ENCODE measurements at regions not wholly inside any gene's neighbourhood (a gene's known extent, or its start where the extent isn't known, plus 50 kb on each side); places are given as distances from the start of the nearest gene placed in this dataset.

GRCh38 chr5:15080219-15080618, 208.6 kb upstream of the ANKH start:
- no peak for FAIRE-seq

GRCh38 chr5:15079566-15079965, 208.0 kb upstream of the ANKH start:
- no peak for FAIRE-seq

- no peak for FAIRE-seq
Observed at GRCh38 chr5:15074651-15075050, 203.1 kb upstream of the ANKH start.

- no peak for FAIRE-seq
Observed at GRCh38 chr5:15073453-15073852, 201.9 kb upstream of the ANKH start.

- no peak for FAIRE-seq
Observed at GRCh38 chr5:15070907-15071306, 199.3 kb upstream of the ANKH start.

- FAIRE-seq: no peak
Observed at GRCh38 chr5:15069407-15069905, 197.9 kb upstream of the ANKH start.

GRCh38 chr5:15065091-15065490, 193.5 kb upstream of the ANKH start:
- no peak for FAIRE-seq

- no peak for FAIRE-seq
Observed at GRCh38 chr5:15064396-15064795, 192.8 kb upstream of the ANKH start.

- FAIRE-seq: no peak
Observed at GRCh38 chr5:15056988-15057592, 185.5 kb upstream of the ANKH start.

- FAIRE-seq: no peak
Observed at GRCh38 chr5:15044521-15044920, 172.9 kb upstream of the ANKH start.

GRCh38 chr5:15037247-15037908, 165.8 kb upstream of the ANKH start:
- FAIRE-seq: no peak

- no peak for FAIRE-seq
Observed at GRCh38 chr5:15034379-15034778, 162.8 kb upstream of the ANKH start.

- no peak for FAIRE-seq
Observed at GRCh38 chr5:15031180-15031579, 159.6 kb upstream of the ANKH start.

- no peak for FAIRE-seq
Observed at GRCh38 chr5:15027764-15028163, 156.2 kb upstream of the ANKH start.

GRCh38 chr5:15026944-15027343, 155.4 kb upstream of the ANKH start:
- FAIRE-seq: no peak

- no peak for FAIRE-seq
Observed at GRCh38 chr5:15026011-15026893, 154.7 kb upstream of the ANKH start.

GRCh38 chr5:15023846-15024245, 152.3 kb upstream of the ANKH start:
- FAIRE-seq: no peak

GRCh38 chr5:15023266-15023665, 151.7 kb upstream of the ANKH start:
- FAIRE-seq: no peak

- no peak for FAIRE-seq
Observed at GRCh38 chr5:15021266-15022046, 149.9 kb upstream of the ANKH start.

GRCh38 chr5:15020736-15021135, 149.2 kb upstream of the ANKH start:
- FAIRE-seq: no peak

- FAIRE-seq: no peak
Observed at GRCh38 chr5:15014809-15015208, 143.2 kb upstream of the ANKH start.

- peak; percentile 76 for FAIRE-seq
Observed at GRCh38 chr5:15013654-15014463, 142.3 kb upstream of the ANKH start.
